CMK (cell line): ENCODE measurements at regions not wholly inside any gene's neighbourhood (a gene's known extent, or its start where the extent isn't known, plus 50 kb on each side); places are given as distances from the start of the nearest gene placed in this dataset.
"Not testable (repeated sequence)": the region's sequence is repeated elsewhere in the genome, so short reads cannot be mapped to it uniquely, and the experiment has no call there.

ENCODE experiments used
- DNase-seq: peaks from one replicate; pipeline ENCODE4 v3.0.0-alpha.2; 2010; ENCODE audit warnings: low read depth

GRCh38 chr5:19064094-19064493 lies 923.9 kb downstream of the CDH18 start:
- DNase-seq, result no peak

GRCh38 chr5:19067741-19068140 lies 920.3 kb downstream of the CDH18 start:
- no peak for DNase-seq

DNA sequence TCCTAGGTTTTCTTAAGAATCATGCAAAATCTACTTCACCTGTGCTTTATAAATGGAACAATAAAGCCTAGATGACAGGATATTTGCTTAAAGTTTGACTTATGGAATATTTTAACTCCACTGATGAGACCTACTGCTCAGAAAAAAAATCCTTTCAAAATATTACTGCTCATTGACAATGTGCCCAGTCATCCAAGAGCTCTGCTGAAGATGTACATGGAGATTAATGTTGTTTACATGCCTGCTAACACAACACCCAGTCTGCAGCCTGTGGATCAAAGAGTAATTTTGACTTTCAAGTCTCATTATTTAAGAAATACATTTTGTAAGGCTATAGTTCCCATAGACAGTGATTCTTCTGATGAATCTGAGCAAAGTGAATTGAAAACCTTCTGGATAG lies 889.6 kb downstream of the CDH18 start:
- DNase-seq, result no peak

GRCh38 chr5:19099195-19099594 lies 888.8 kb downstream of the CDH18 start:
- DNase-seq, result peak; percentile 3

- DNase-seq, result no peak
These were observed 883.1 kb downstream of the CDH18 start for GRCh38 chr5:19104948-19105347.

- no peak for DNase-seq
These were observed 865.1 kb downstream of the CDH18 start for GRCh38 chr5:19122923-19123322.

GRCh38 chr5:19125956-19126713 lies 861.9 kb downstream of the CDH18 start:
- no peak for DNase-seq

GRCh38 chr5:19140276-19140675 lies 847.7 kb downstream of the CDH18 start:
- no peak for DNase-seq

GRCh38 chr5:19141937-19142524 lies 846.0 kb downstream of the CDH18 start:
- DNase-seq, result not testable (repeated sequence)

DNA sequence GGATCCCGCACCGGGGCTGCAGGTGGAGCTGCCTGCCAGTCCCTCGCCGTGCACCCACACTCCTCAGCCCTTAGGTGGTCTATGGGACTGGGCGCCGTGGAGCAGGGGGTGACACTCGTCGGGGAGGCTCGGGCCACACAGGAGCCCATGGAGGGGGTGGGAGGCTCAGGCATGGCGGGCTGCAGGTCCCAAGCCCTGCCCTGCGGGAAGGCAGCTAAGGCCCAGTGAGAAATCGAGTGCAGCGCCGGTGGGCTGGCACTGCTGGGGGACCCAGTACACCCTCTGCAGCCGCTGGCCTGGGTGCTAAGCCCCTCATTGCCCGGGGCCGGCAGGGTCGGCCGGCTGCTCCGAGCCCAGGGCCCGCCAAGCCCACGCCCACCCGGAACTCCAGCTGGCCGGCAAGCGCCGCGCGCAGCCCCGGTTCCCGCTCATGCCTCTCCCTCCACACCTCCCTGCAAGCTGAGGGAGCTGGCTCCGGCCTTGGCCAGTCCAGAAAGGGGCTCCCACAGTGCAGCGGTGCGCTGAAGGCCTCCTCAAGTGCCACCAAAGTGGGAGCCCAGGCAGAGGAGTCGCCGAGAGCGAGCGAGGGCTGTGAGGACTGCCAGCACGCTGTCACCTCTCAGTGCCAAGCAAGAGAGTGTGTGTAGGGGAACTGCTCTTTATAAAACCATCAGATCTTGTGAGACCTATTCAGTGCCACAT lies 845.1 kb downstream of the CDH18 start:
- DNase-seq, result not testable (repeated sequence)

DNA sequence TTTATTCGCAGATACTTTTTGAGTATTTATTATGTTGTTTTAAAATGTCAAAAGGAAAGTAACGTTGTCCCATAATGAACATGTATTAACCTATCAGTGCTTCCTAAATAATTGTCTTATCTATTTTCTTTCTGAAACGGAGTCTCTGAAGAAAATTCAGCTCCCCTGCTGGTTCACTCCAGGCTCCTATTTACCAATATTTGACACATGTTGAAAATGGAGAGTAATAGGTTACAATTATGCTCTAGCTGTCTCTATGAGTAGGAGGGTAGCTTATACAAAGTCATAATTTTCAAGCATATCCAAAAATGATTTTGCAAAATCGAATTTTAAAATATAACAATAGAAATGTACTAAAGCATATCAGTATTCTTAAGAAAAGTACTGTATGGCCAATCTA lies 844.1 kb downstream of the CDH18 start:
- DNase-seq, result no peak

GRCh38 chr5:19169426-19169825 lies 818.6 kb downstream of the CDH18 start:
- no peak for DNase-seq

DNA sequence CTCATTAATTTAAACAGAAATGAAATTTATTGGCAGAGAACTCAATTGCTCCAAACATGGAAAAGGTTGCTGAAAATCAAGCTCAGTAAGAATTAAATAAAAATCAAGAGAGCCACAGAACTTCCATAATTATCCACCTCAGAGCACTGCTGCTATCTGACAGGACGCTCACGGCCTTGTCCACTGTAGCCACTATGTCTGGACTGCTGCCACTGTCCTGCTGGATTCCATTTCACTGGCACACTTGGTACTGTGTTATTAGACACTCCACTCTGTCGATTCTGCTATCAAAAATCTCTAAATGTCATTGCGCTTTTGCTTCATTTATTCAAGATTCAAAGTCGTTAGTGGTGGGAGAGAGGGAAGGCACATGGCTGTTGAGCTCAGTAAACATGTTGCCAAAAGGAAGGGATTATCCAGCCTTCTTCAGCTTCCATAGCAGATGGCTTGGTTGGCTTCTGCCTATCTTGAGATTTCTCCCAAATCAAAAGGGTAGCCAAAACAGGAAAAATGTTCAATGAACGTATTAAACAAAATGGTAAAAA lies 815.0 kb downstream of the CDH18 start:
- DNase-seq, result no peak

DNA sequence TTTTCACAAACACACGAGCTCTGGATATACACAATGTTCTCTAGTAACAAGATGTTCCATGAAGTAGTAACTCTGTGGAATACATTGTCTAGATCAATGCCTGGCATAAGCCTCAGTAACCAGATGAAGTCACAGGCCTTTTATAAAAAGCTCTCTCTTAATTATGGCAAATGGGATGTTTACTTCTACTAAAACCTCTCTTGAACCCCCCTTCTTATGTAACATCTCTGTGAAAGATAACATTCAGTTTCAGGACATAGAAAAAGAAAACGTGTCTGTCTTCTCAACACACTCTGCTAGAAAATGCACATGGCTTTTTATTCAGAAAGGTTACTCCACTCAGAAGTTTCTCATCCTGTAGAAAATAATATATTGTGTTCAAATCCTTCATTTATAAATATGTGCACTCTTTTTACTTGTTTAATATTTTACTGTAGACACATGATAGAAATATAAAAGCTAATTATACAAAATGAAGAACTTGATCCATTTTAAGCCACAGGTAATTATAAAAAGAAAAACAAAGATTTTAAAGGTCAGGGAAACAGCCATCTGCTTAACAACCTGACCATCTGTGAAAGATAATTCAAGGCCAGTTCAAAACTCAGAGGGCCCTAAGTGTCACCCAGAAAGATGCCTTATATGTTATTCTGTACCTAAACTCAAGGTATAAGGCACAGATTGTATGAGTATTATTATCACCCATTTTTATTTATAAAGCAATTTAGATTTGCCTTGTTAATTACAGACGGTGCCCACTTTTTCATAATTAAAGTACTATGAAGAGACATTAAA lies 812.0 kb downstream of the CDH18 start:
- no peak for DNase-seq

GRCh38 chr5:19179571-19179970 lies 808.4 kb downstream of the CDH18 start:
- no peak for DNase-seq

- DNase-seq, result no peak
These were observed 798.8 kb downstream of the CDH18 start for GRCh38 chr5:19189176-19189575.

DNA sequence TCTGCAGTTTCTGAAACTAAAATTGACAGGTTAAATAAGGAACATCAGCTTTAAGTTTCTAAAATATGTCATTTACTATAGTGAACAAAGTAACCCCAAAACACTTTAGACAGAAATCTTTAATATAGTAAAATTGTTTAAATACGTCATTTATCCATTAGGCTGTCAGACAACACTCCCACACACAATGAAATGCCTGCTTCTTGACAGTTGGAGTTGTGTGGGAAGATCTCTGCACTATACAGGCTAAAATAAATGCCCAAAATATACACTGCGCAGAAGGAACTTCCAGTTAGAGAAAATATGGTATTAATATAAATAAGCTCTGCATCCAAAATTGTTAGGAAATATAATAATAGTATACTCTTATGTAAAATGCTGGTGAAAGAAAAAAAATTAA lies 794.4 kb downstream of the CDH18 start:
- DNase-seq, result no peak

GRCh38 chr5:19196631-19197030 lies 791.4 kb downstream of the CDH18 start:
- no peak for DNase-seq

DNA sequence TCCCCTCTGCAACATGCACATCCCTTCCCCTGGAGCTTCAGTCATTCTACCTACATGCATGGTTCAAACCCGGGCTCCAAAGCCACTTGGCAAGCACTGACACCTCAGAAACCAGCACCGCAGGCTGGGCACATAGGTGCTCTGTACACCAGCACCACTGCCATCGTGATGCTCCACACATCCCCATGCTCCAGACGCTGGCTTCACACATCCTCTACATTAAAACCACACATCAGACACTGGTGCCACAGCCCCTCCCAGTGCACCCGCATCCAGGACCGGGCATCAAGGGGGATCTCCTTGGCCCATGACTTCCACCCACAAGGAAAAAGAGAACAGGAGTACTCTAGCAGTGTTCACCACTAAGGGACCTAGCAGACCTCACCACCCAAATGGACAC lies 787.7 kb downstream of the CDH18 start:
- no peak for DNase-seq

DNA sequence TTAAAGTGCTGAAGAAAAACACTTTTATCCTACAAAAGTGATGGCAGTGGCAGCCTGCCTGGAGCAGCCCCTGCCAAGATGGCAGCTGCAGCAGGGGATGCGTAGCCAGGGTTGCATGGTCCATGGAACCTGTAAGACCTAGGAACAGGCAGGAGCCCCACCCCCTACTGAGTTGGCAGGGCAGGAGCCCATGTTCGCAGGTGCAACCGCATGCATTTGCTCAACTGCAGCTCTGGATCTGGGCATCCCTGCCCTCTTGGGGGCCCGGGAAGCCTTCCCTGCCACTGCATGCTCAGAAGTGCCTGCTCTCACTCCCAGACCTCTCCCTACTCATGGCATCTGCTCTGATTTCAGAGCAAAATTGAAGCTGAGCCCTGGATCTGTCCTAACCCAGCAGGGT lies 779.6 kb downstream of the CDH18 start:
- DNase-seq, result no peak

DNA sequence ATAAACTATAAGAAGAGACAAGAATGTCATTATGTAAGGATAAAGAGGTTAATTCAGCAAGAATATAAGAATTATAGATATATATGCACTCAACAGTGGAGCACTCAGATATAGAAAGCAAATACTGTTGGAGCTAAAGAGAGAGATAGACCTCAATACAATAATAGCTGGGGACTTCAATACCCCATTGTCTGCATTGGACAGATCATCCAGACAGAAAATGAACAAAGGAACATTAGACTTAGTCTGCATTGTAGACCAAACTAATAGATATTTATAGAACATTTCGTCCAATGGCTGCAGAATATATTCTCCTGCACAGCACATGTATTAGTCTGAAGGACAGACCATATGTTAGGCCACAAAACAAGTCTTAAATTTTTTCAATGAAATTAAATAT lies 777.1 kb downstream of the CDH18 start:
- DNase-seq, result no peak

DNA sequence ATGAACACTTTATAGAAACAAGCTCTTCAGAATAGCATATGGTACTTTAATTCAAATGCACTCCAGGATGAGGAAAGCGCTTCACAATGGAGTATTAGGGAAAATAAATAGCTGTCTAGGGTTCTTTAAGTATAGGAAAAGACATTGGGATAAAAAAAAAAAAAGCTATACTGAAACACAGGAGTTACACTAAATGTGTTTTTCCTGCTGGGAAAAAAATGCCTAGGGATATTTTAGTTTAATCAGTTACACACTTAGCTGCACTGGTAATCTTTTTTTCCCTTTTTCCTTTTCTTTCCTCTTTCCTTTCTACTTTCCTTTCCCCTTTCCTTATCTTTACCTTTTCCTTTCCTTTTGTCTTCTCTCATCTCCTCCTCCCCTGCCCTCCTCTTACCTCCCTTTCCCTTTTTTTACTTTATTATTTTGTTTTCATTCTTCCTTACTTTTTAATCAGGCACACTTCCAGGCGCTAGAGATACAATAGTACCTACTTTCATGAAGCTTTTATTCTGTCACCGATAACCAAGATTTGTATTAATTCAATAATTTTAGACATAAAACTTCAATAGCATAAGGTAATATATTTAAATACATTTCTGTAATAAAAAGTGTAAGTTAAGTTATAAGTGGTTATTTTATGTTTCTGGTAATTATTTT lies 758.7 kb downstream of the CDH18 start:
- DNase-seq, result no peak
